HEK293 (cell line): ENCODE measurements at regions not wholly inside any gene's neighbourhood (a gene's known extent, or its start where the extent isn't known, plus 50 kb on each side); places are given as distances from the start of the nearest gene placed in this dataset.

Experiments
- CTCF ChIA-PET: fragments of 350-600 bp; formaldehyde crosslinking; extraction: SDS; loops from one replicate; lab custom pipeline; 2021; ENCODE audit warnings: antibody characterized with exemption; lab: Yijun Ruan, JAX
- POLR2A ChIA-PET: fragments of 300-600 bp; formaldehyde crosslinking; extraction: SDS; loops from one replicate; lab custom pipeline; 2020; ENCODE audit warnings: antibody characterized with exemption, inconsistent platforms; lab: Yijun Ruan, JAX
- H3K27ac ChIP-seq: fragments of 200-500 bp; sonication (Bioruptor generic); 2 replicates; pipeline ENCODE4 v1.5.1; 2014; ENCODE audit warnings: low read depth, low read length, control low read depth, inconsistent platforms; ENCODE audit errors: extremely low read depth
- H3K36me3 ChIP-seq, 2 experiments: fragments of 200-500 bp in 1 of 2; sonication (Bioruptor generic) in 1 of 2; 1 replicate in 1 of 2; 2 replicates in 1 of 2; pipeline ENCODE4 v1.5.1; 2014 to 2017; ENCODE audit warnings: inconsistent platforms in 2 of 2, low read length in 2 of 2; ENCODE audit not compliant: control insufficient read depth in 2 of 2, insufficient read depth in 1 of 2
- H3K4me1 ChIP-seq: fragments of 200-500 bp; sonication (Bioruptor generic); 2 replicates; pipeline ENCODE4 v1.5.1; 2014; ENCODE audit warnings: mild to moderate bottlenecking, low read length, inconsistent platforms; ENCODE audit not compliant: control insufficient read depth, insufficient read depth
- H3K4me3 ChIP-seq: 2 replicates; pipeline ENCODE4 v1.5.1; 2011; ENCODE audit warnings: low read depth, mild to moderate bottlenecking, control low read depth, low read length, moderate library complexity
- H3K9me3 ChIP-seq: fragments of 200-500 bp; sonication (Bioruptor generic); 2 replicates; pipeline ENCODE4 v1.5.1; 2014; ENCODE audit warnings: low read depth, low read length, inconsistent platforms; ENCODE audit not compliant: control insufficient read depth, insufficient read depth
- ELK4 ChIP-seq: IDR thresholded peaks from 2 replicates; pipeline ENCODE4 v1.6.1; 2011; ENCODE audit warnings: mild to moderate bottlenecking, low read depth, low read length, borderline replicate concordance
- GLI4 ChIP-seq: fragments of 450-650 bp; formaldehyde crosslinking; IDR thresholded peaks from 2 replicates; pipeline ENCODE4 v1.5.1; 2016; ENCODE audit warnings: missing biosample characterization, missing genetic modification characterization
- HOXA7 ChIP-seq: sonication (generic); formaldehyde crosslinking; IDR thresholded peaks from 2 replicates; pipeline ENCODE4 v1.8.1; 2022; ENCODE audit warnings: missing genetic modification reagents, borderline replicate concordance
- KLF17 ChIP-seq: fragments of 450-650 bp; formaldehyde crosslinking; IDR thresholded peaks from 2 replicates; pipeline ENCODE4 v1.5.1; 2016; ENCODE audit warnings: missing biosample characterization, missing genetic modification characterization
- MZF1 ChIP-seq: fragments of 450-650 bp; formaldehyde crosslinking; IDR thresholded peaks from 2 replicates; pipeline ENCODE4 v1.5.1; 2017; ENCODE audit warnings: missing biosample characterization, missing genetic modification characterization, borderline replicate concordance
- PRDM6 ChIP-seq: fragments of 450-650 bp; formaldehyde crosslinking; IDR thresholded peaks from 2 replicates; pipeline ENCODE4 v1.5.1; 2017; ENCODE audit warnings: missing biosample characterization, missing genetic modification characterization
- WT1 ChIP-seq: fragments of 450-650 bp; formaldehyde crosslinking; IDR thresholded peaks from 2 replicates; pipeline ENCODE4 v1.5.1; 2016; ENCODE audit warnings: missing biosample characterization, missing genetic modification characterization
- YY2 ChIP-seq: fragments of 450-650 bp; formaldehyde crosslinking; IDR thresholded peaks from 2 replicates; pipeline ENCODE4 v1.5.1; 2016; ENCODE audit warnings: missing biosample characterization, missing genetic modification characterization
- ZBTB26 ChIP-seq: fragments of 450-650 bp; formaldehyde crosslinking; optimal IDR thresholded peaks from 2 replicates; pipeline ENCODE3; 2016; ENCODE audit warnings: missing biosample characterization, mild to moderate bottlenecking, missing genetic modification characterization
- ZIC2 ChIP-seq: fragments of 450-650 bp; formaldehyde crosslinking; IDR thresholded peaks from 2 replicates; pipeline ENCODE4 v1.5.1; 2016; ENCODE audit warnings: missing biosample characterization, missing genetic modification characterization
- ZNF138 ChIP-seq: fragments of 450-650 bp; formaldehyde crosslinking; IDR thresholded peaks from 2 replicates; pipeline ENCODE4 v1.5.1; 2016; ENCODE audit warnings: missing biosample characterization, missing genetic modification characterization, borderline replicate concordance
- ZNF211 ChIP-seq: fragments of 450-650 bp; formaldehyde crosslinking; IDR thresholded peaks from 2 replicates; pipeline ENCODE4 v1.5.1; 2016; ENCODE audit warnings: low read depth, missing biosample characterization, missing genetic modification characterization
- ZNF274 ChIP-seq, 2 experiments: fragments of 200-500 bp in 1 of 2; fragments of 450-650 bp in 1 of 2; sonication (Bioruptor generic) in 1 of 2; formaldehyde crosslinking in 1 of 2; IDR thresholded peaks; 2 replicates each; pipeline versions ENCODE4 v1.5.1 to v1.6.1; 2014 to 2016; ENCODE audit warnings: borderline replicate concordance in 1 of 2, inconsistent platforms in 1 of 2, low read length in 1 of 2, missing biosample characterization in 1 of 2, missing genetic modification characterization in 1 of 2
- ZNF394 ChIP-seq: fragments of 450-650 bp; formaldehyde crosslinking; IDR thresholded peaks from 2 replicates; pipeline ENCODE4 v1.5.1; 2016; ENCODE audit warnings: missing biosample characterization, missing genetic modification characterization, mild to moderate bottlenecking, moderate library complexity, borderline replicate concordance
- ZNF423 ChIP-seq: fragments of 450-650 bp; formaldehyde crosslinking; IDR thresholded peaks from 2 replicates; pipeline ENCODE4 v1.5.1; 2016; ENCODE audit warnings: missing biosample characterization, missing genetic modification characterization
- ZNF626 ChIP-seq: fragments of 450-650 bp; sonication (Bioruptor Pico); formaldehyde crosslinking; IDR thresholded peaks from 2 replicates; pipeline ENCODE4 v1.5.1; 2018; ENCODE audit warnings: missing biosample characterization, missing genetic modification characterization, inconsistent platforms
- ZNF654 ChIP-seq: fragments of 450-650 bp; formaldehyde crosslinking; IDR thresholded peaks from 2 replicates; pipeline ENCODE4 v1.5.1; 2016; ENCODE audit warnings: low read depth, missing biosample characterization, missing genetic modification characterization
- ZNF704 ChIP-seq: fragments of 450-650 bp; formaldehyde crosslinking; IDR thresholded peaks from 2 replicates; pipeline ENCODE4 v1.5.1; 2016; ENCODE audit warnings: missing biosample characterization, missing genetic modification characterization
- ZNF76 ChIP-seq: fragments of 450-650 bp; formaldehyde crosslinking; IDR thresholded peaks from 2 replicates; pipeline ENCODE4; 2016; ENCODE audit warnings: low read depth, missing biosample characterization, missing genetic modification characterization, borderline replicate concordance
- ZSCAN18 ChIP-seq: fragments of 450-650 bp; formaldehyde crosslinking; IDR thresholded peaks from 2 replicates; pipeline ENCODE4 v1.5.1; 2016; ENCODE audit warnings: missing biosample characterization, missing genetic modification characterization
- ZSCAN5A ChIP-seq: fragments of 450-650 bp; formaldehyde crosslinking; IDR thresholded peaks from 2 replicates; pipeline ENCODE4 v1.5.1; 2016; ENCODE audit warnings: missing biosample characterization, missing genetic modification characterization

- TF ChIP-seq ZNF423 (tag by site-specific recombination), result no peak
Observed at GRCh38 chr11:45423036-45423435, 136.9 kb upstream of the SYT13 start (continued).

GRCh38 chr11:45414088-45414487 lies 127.9 kb upstream of the SYT13 start:
- Histone ChIP-seq H3K36me3 (no peaks in the 10 kb centered on the region), H3K4me1 (no peaks in the 10 kb centered on the region), H3K9me3 (no peaks in the 10 kb centered on the region), H3K4me3 (no peak overlapping the region), H3K27ac (no peak overlapping the region)
- no peak for TF ChIP-seq ZIC2
- TF ChIP-seq HOXA7 (CRISPR knock-in tag), result no peak
- no peak for TF ChIP-seq ZNF274 (IDR thresholded peaks at IDR 0.05; ENCODE audit: low read length)
- TF ChIP-seq ZNF274 (tag by site-specific recombination; IDR thresholded peaks at IDR 0.05; ENCODE audit: borderline replicate concordance), result no peak
- no peak for TF ChIP-seq ZBTB26 (tag by site-specific recombination)
- CTCF ChIA-PET, result interaction anchor here (0.6 to 2.1 kb wide), 2 partner anchors 41 to 80 kb away, joined by 3 to 6 read pairs; no protein-coding TSS in a partner anchor
- POLR2A ChIA-PET, result no interaction called here

GRCh38 chr11:45413156-45413858 lies 127.2 kb upstream of the SYT13 start:
- ChIA-PET POLR2A (no interaction called here), CTCF (interaction anchor here (1.2 to 2.1 kb wide), 2 partner anchors 41 to 242 kb away, joined by 3 to 6 read pairs; no protein-coding TSS in a partner anchor)
- H3K36me3 ChIP-seq, result no peaks in the 10 kb centered on the region
- no peak overlapping the region for H3K27ac ChIP-seq
- TF ChIP-seq ZNF211 (tag by site-specific recombination) (no peak), YY2 (tag by site-specific recombination) (no peak), KLF17 (tag by site-specific recombination) (no peak), ZNF704 (tag by site-specific recombination) (no peak), ZSCAN18 (no peak), WT1 (tag by site-specific recombination) (no peak), PRDM6 (no peak), ZNF394 (tag by site-specific recombination) (no peak), ZNF138 (no peak), ZNF76 (tag by site-specific recombination) (no peak), ZNF654 (tag by site-specific recombination) (no peak), GLI4 (tag by site-specific recombination) (no peak), ELK4 (no peak), ZSCAN5A (tag by site-specific recombination) (no peak), MZF1 (tag by site-specific recombination) (no peak), ZNF626 (tag by site-specific recombination) (no peak)
- no peaks in the 10 kb centered on the region for H3K4me1 ChIP-seq
- no peaks in the 10 kb centered on the region for H3K9me3 ChIP-seq
- H3K4me3 ChIP-seq, result no peak overlapping the region
